NCI-H460 (cell line): ENCODE measurements at regions not wholly inside any gene's neighbourhood (a gene's known extent, or its start where the extent isn't known, plus 50 kb on each side); places are given as distances from the start of the nearest gene placed in this dataset.
A peak's percentile ranks its signal among the peaks of the same experiment; 100 is the strongest.
"Not testable (repeated sequence)": the region's sequence is repeated elsewhere in the genome, so short reads cannot be mapped to it uniquely, and the experiment has no call there.

Source experiments
- DNase-seq: peaks from one replicate; pipeline ENCODE4 v3.0.0-alpha.2; 2016; ENCODE audit warnings: low read depth; ENCODE audit errors: extremely low read depth

DNA sequence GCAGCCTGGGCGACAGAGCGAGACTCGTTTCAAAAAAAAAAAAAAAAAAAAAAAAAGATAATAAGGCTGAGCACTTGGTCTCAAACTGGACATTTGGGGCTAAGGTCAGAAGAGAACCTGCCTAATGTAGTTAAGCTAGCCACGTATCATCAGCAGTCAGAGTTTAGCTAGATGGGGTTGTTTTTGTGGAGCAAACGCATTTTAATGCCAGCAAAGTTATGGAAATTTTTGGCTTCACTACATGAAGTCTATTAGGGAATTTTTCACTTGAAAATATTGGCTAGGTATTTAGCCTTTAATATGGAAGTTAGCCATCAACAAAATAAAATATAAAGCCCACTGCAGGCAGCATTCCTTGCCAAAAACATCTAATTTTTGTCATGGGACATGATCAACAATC is 902.9 kb upstream of the CDH18 start:
- not testable (repeated sequence) for DNase-seq

DNA sequence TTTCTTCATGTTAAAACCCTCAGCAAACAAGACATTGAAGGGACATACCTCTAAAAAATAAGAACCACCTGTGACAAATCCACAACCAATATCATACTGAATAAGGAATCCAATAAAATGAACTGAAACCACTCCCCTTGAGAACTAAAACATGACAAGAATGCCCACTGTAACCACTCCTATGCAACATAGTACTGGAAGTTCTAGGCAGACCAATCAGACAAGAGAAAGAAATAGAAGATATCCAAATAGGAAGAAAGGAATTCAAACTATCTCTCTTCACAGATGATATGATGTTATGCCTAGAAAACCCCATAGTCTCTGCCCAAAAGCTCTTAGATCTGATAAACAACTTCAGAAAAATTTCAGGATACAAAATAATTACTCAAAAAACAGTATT is 887.7 kb upstream of the CDH18 start:
- DNase-seq = not testable (repeated sequence)

GRCh38 chr5:20865892-20866291 is 877.9 kb upstream of the CDH18 start:
- not testable (repeated sequence) for DNase-seq

DNA sequence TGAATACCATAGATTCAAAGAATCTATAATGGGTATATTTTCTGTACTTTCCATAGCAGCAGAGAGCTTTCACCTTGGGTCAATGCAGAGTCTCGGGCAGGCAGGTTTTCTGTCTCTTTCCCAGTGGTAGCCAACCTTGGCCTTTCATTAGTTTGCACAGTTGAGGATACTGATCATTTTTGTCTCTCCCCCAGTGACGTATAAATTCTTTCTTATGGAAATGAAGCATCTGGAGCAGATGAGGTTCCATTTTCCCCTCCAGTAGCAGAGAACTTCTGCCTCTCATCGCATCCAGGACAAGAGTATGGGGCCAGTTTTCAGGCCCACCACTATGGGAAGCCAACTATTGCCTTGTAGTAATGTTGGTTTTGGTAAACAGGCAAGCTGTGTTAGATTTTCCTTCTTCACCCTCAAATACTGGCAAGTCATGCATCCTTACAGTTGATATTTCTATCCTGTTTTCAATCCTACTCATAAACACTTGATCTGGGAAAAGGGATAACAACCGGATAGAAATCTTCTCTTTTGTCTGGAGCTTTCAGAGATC is 845.2 kb upstream of the CDH18 start:
- no peak for DNase-seq

DNA sequence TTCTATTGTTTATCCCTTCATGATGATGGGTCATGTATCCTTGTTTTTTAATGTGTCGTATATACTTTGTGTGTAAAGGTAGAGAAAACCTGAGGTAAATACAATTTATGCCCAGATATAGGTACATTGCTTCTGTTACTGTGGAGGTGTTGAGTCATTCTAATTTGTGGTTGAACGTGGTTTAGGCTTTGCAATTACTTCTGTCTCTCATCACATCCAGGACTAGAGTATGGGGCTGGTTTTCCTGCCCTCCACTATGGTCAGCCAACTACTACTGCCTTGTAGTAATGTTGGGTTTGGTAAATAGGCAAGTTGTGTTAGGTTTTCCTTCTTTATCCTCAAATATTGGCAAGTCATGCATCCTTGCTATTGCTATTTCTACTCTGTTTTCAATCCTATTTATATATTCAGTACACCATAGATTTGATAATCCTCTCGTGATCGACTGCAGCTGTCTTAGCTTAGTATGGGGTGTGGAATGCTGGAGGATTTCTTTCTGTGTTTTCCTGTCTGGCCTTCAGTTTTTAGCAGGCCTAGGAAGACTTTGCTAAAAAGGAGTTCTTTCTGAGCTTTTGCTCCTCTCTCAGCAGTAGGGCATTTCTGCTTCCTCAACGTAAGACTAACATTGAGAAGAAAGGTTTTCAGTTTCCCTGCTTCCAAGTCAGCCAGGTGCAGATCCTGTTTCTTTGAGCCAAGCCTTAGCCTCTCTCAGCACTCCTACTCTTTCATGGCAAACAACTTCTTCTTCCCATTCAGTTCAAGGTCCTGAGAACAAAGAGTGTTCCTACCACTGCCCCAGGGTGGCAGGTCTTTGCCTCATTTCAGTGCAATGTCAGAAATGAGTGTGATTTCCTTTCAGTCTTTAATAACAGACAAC is 844.4 kb upstream of the CDH18 start:
- DNase-seq = no peak

DNA sequence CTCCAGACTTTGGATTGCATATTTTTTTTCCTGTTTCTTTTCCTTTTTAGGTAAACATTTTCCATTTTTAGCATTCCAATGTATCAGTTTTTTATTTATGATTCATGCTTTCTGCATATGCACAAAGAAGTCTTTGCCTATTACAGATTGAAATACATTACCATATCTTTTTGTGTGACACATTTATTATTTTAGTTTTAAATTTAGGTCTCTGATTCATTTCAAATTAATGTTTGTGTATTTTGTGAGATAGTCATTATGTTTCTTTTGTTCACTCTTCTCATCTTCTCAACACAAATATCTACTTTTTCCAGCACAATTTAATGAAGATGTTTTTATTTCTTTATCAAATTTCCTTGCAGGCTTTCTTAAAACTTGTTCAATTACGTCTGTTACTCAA is 838.0 kb upstream of the CDH18 start:
- not testable (repeated sequence) for DNase-seq

GRCh38 chr5:20797216-20797615 is 809.2 kb upstream of the CDH18 start:
- DNase-seq = not testable (repeated sequence)

- not testable (repeated sequence) for DNase-seq
Observed at GRCh38 chr5:20784755-20785154, 796.8 kb upstream of the CDH18 start.

DNA sequence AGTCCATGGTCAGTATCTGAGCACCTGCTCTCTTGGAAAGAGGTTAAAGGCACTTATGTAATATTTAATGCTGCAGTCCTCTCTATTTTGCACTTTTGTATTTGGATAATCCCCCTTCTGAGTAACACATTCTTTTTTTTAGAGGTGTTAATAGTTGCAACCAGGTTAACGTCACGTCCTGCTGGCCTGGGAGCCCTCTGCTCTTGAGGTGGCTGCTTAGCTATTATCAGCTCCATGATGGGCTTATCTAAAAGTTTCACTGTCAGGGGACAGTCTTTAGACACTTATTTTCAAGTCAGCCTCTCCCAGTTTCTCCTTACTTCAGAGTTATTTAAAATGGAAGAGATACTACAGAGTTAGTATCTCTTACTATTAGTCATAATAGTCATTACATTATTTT is 795.5 kb upstream of the CDH18 start:
- DNase-seq = not testable (repeated sequence)

GRCh38 chr5:20771338-20771737 is 783.3 kb upstream of the CDH18 start:
- not testable (repeated sequence) for DNase-seq

DNA sequence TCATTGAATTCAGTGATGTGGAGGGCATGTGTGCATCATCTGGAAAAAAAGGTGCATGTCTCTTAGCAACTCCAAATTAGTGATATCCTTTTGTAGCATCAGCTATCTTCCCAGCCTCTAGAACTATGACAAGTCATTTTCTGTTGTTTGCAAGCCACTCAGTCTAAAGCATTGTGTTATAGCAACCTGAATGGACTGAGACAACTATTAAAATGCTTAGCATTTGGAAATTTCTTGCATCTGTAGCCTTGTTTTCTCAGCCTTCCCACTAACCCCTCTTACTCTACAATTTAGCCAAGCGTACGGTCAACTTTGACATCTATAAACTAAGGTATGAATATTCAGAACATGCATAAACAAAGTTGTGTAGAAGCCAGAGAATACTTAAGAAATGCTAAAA is 777.1 kb upstream of the CDH18 start:
- not testable (repeated sequence) for DNase-seq

- not testable (repeated sequence) for DNase-seq
Observed at GRCh38 chr5:20759459-20759858, 771.5 kb upstream of the CDH18 start.

GRCh38 chr5:20752179-20752578 is 764.2 kb upstream of the CDH18 start:
- not testable (repeated sequence) for DNase-seq

GRCh38 chr5:20735715-20736114 is 747.7 kb upstream of the CDH18 start:
- DNase-seq = not testable (repeated sequence)

DNA sequence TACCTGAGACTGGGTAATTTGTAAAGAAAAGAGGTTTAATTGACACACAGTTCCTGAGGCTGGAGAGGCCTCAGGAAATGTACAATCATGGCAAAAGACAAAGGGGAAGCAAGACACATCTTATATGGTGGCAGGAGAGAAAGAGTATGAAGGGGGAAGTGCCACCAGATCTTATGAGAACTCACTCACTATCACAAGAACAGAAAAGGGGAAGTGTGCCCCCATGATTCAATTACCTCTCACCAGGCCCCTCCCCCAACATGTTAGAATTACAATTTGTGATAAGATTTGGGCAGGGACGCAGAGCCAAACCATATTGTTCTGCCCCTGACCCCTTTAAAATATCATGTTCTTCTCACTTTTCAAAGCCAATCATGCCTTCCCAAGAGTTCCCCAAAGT is 744.2 kb upstream of the CDH18 start:
- not testable (repeated sequence) for DNase-seq

- DNase-seq = not testable (repeated sequence)
Observed at GRCh38 chr5:20721286-20721685, 733.3 kb upstream of the CDH18 start.

GRCh38 chr5:20711520-20712155 is 723.6 kb upstream of the CDH18 start:
- not testable (repeated sequence) for DNase-seq

- DNase-seq = not testable (repeated sequence)
Observed at GRCh38 chr5:20707634-20708033, 719.6 kb upstream of the CDH18 start.

DNA sequence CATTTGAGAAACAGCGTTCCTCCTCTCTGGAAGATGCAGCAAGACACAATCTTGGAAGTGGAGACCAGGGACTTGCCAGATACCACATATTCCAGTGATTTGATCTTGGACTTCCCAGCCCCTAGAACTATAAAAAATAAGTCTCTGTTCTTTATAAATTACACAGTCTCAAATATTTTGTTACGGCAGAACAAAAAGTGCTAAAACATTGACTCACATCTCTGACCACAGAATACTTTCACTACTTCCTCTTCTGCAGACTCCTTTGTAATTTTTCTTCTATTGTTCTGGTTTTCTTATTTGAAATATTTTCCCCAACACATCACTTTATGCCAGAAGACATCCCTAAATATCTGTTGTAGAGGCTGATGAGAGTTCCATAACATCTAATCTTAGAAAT is 706.1 kb upstream of the CDH18 start:
- no peak for DNase-seq

GRCh38 chr5:20692913-20693312 is 704.9 kb upstream of the CDH18 start:
- no peak for DNase-seq

- peak; percentile 78 for DNase-seq
Observed at GRCh38 chr5:20683241-20683940, 695.4 kb upstream of the CDH18 start.
